Endothelial cell of umbilical vein (primary cell): ENCODE measurements at regions not wholly inside any gene's neighbourhood (a gene's known extent, or its start where the extent isn't known, plus 50 kb on each side); places are given as distances from the start of the nearest gene placed in this dataset.

ENCODE experiments used
- BruUV-seq: library from RNA; stranded (reverse); fragments of 400-500 nt; replicated peaks from 2 replicates; lab custom pipeline; 2021; lab: Mats Ljungman, UMichigan
- CTCF ChIA-PET: fragments of 300-600, 350-600 bp; sonication (Branson Sonifier 250); formaldehyde crosslinking; loops from one replicate; lab custom pipeline; 2021; ENCODE audit warnings: antibody characterized with exemption, inconsistent platforms; lab: Charles Lee
- POLR2A ChIA-PET: fragments of 300-600, 350-600 bp; sonication (Branson Sonifier 250); formaldehyde crosslinking; loops from one replicate; lab custom pipeline; 2021; ENCODE audit warnings: antibody characterized with exemption, inconsistent platforms; lab: Charles Lee
- DNase-seq: peaks from one replicate; pipeline ENCODE4 v3.0.0-alpha.2; 2011; ENCODE audit warnings: low read depth, low spot score
- FAIRE-seq: peaks from 2 replicates; lab custom pipeline; 2011; peaks lifted over from hg19 to GRCh38; lab: Jason Lieb, UNC
- H2AFZ ChIP-seq: 2 replicates; pipeline ENCODE4 v1.6.0; 2012; ENCODE audit warnings: low read depth, low read length, control low read depth, inconsistent platforms
- H3K27ac ChIP-seq: 2 replicates; pipeline ENCODE4 v1.5.1; 2011; ENCODE audit warnings: low read depth, mild to moderate bottlenecking, control low read depth, low read length, moderate library complexity; ENCODE audit not compliant: insufficient read depth
- H3K27me3 ChIP-seq, 2 experiments: 2 replicates each; pipeline versions ENCODE4 v1.6.0 to v1.6.1; 2011; ENCODE audit warnings: low read length in 2 of 2, mixed read lengths in 1 of 2; ENCODE audit not compliant: control insufficient read depth in 2 of 2, insufficient read depth in 2 of 2
- H3K36me3 ChIP-seq, 2 experiments: 2 replicates in 1 of 2; 3 replicates in 1 of 2; pipeline ENCODE4 v1.5.1; 2011; ENCODE audit warnings: low read length in 2 of 2, mild to moderate bottlenecking in 1 of 2, moderate library complexity in 1 of 2; ENCODE audit not compliant: control insufficient read depth in 2 of 2, insufficient read depth in 2 of 2; ENCODE audit errors: extremely low read depth in 1 of 2
- H3K4me1 ChIP-seq: 3 replicates; pipeline ENCODE4 v1.5.1; 2011; ENCODE audit warnings: mild to moderate bottlenecking, low read length; ENCODE audit not compliant: control insufficient read depth, insufficient read depth; ENCODE audit errors: extremely low read depth
- H3K4me2 ChIP-seq: 2 replicates; pipeline ENCODE4 v1.6.1; 2011; ENCODE audit warnings: low read length, control low read depth, mixed read lengths; ENCODE audit not compliant: insufficient read depth
- H3K4me3 ChIP-seq, 3 experiments: fragments of 200-600 bp in 1 of 3; sonication (generic), shearing (Covaris generic) in 1 of 3; replicated peaks in 1 of 3; 2 replicates each; pipeline ENCODE4 v1.5.1; 2011 to 2016; ENCODE audit warnings: control low read depth in 3 of 3, low read length in 3 of 3, mild to moderate bottlenecking in 2 of 3, inconsistent platforms in 1 of 3, low read depth in 1 of 3, moderate library complexity in 1 of 3; ENCODE audit not compliant: insufficient read depth in 1 of 3
- H3K79me2 ChIP-seq: 2 replicates; pipeline ENCODE4 v1.6.0; 2012; ENCODE audit warnings: low read length, inconsistent platforms; ENCODE audit not compliant: control insufficient read depth, insufficient read depth
- H3K9ac ChIP-seq: replicated peaks from 2 replicates; pipeline ENCODE3; 2011; ENCODE audit warnings: low read length, control low read depth; ENCODE audit not compliant: insufficient read depth; ENCODE audit errors: extremely low read depth
- H3K9me1 ChIP-seq: replicated peaks from 3 replicates; pipeline ENCODE4 v1.6.0; 2011; ENCODE audit warnings: mild to moderate bottlenecking, low read length; ENCODE audit not compliant: control insufficient read depth, insufficient read depth; ENCODE audit errors: extremely low read depth
- H3K9me3 ChIP-seq: replicated peaks from 2 replicates; pipeline ENCODE4 v1.5.1; 2012; ENCODE audit warnings: low read length, inconsistent platforms; ENCODE audit not compliant: control insufficient read depth, insufficient read depth
- H4K20me1 ChIP-seq: replicated peaks from 2 replicates; pipeline ENCODE3; 2011; ENCODE audit warnings: mild to moderate bottlenecking, low read length; ENCODE audit not compliant: control insufficient read depth, insufficient read depth; ENCODE audit errors: extremely low read depth
- CTCF ChIP-seq, 2 donors: IDR thresholded peaks; 1 replicate in 1 of 2; 2 replicates in 1 of 2; pipeline ENCODE4 v1.5.1; 2011; ENCODE audit warnings: low read length in 2 of 2, mild to moderate bottlenecking in 2 of 2, moderate library complexity in 2 of 2, control low read depth in 1 of 2, inconsistent platforms in 1 of 2, low read depth in 1 of 2; ENCODE audit not compliant: insufficient read depth in 1 of 2; ENCODE audit errors: extremely low read depth in 1 of 2
- EZH2 ChIP-seq: IDR thresholded peaks from 2 replicates; pipeline ENCODE4 v1.6.1; 2012; ENCODE audit warnings: borderline replicate concordance, low read depth, mild to moderate bottlenecking, moderate library complexity, low read length, inconsistent platforms; ENCODE audit not compliant: severe bottlenecking
- FOS ChIP-seq: IDR thresholded peaks from 2 replicates; pipeline ENCODE4 v1.6.1; 2011; ENCODE audit warnings: mild to moderate bottlenecking, low read length, moderate library complexity, borderline replicate concordance; ENCODE audit not compliant: insufficient read depth
- GATA2 ChIP-seq: IDR thresholded peaks from 2 replicates; pipeline ENCODE4 v1.7.0; 2011; ENCODE audit warnings: low read depth, mild to moderate bottlenecking, moderate library complexity, mixed read lengths, low read length; ENCODE audit not compliant: insufficient read length, insufficient read depth
- JUN ChIP-seq: IDR thresholded peaks from 2 replicates; pipeline ENCODE4 v1.6.1; 2011; ENCODE audit warnings: borderline replicate concordance, low read depth; ENCODE audit not compliant: insufficient read length, insufficient read depth
- MAX ChIP-seq: IDR thresholded peaks from 2 replicates; pipeline ENCODE4 v1.6.1; 2011; ENCODE audit not compliant: insufficient read depth, insufficient read length
- MYC ChIP-seq: IDR thresholded peaks from one replicate; pipeline ENCODE4 v1.6.1; 2011; ENCODE audit warnings: mild to moderate bottlenecking, low read depth, low read length
- POLR2A ChIP-seq: IDR thresholded peaks from 2 replicates; pipeline ENCODE4 v1.6.1; 2012; ENCODE audit warnings: low read depth, mild to moderate bottlenecking, control low read depth, low read length
- POLR2AphosphoS5 ChIP-seq: IDR thresholded peaks from 2 replicates; pipeline ENCODE4 v1.6.1; 2012; ENCODE audit warnings: low read depth, mild to moderate bottlenecking, control low read depth, low read length, moderate library complexity; ENCODE audit not compliant: insufficient read depth
- dilution Hi-C: fragments of 300-500 bp; cut with MboI; formaldehyde crosslinking; loops from one replicate; pipeline ENCODE4 v1.15.0; 2019; ENCODE audit warnings: low sequenced_read_pairs; ENCODE audit not compliant: extremely low pct_ligation_motif_present
- intact Hi-C: fragments of 100-400 bp; cut with micrococcal nuclease; formaldehyde crosslinking; loops from one replicate; pipeline ENCODE4 v1.10.0; 2022

GRCh38 chr4:159526172-159526571 is 423.3 kb downstream of the RAPGEF2 start:
- no peaks in the 10 kb centered on the region for H3K27me3 ChIP-seq
- FAIRE-seq: no peak
- no peak overlapping the region for H3K27ac ChIP-seq
- TF ChIP-seq EZH2 (no peak), POLR2A (no peak), CTCF (IDR thresholded peaks at IDR 0.05; ENCODE audit: extremely low read depth in 1 of 2, insufficient read depth in 1 of 2, low read depth in 1 of 2, low read length in 2 of 2) (no peak), JUN (no peak), POLR2AphosphoS5 (no peak), MAX (no peak)
- DNase-seq: no peak
- no peaks in the 10 kb centered on the region for H3K9me3 ChIP-seq
- no peaks in the 10 kb centered on the region for H3K9me1 ChIP-seq
- no peak overlapping the region for H3K9ac ChIP-seq
- H4K20me1 ChIP-seq: no peaks in the 10 kb centered on the region
- dilution Hi-C loops: no loop called here
- no peak overlapping the region for H2AFZ ChIP-seq
- BruUV-seq: no TSS peak
- ChIA-PET POLR2A (no interaction called here), CTCF (no interaction called here)
- H3K4me2 ChIP-seq: no peak overlapping the region
- no peak overlapping the region for H3K4me3 ChIP-seq
- H3K4me1 ChIP-seq: no peaks in the 10 kb centered on the region
- H3K79me2 ChIP-seq: no peaks in the 10 kb centered on the region
- no peaks in the 10 kb centered on the region for H3K36me3 ChIP-seq
- intact Hi-C loops: no loop called here

GRCh38 chr4:159534655-159535054 is 431.8 kb downstream of the RAPGEF2 start:
- H3K4me2 ChIP-seq: no peak overlapping the region
- TF ChIP-seq MYC (no peak), MAX (no peak), FOS (no peak), CTCF (IDR thresholded peaks at IDR 0.05; ENCODE audit: extremely low read depth in 1 of 2, insufficient read depth in 1 of 2, low read depth in 1 of 2, low read length in 2 of 2) (no peak), POLR2A (no peak), JUN (no peak), POLR2AphosphoS5 (no peak), GATA2 (no peak), EZH2 (no peak)
- CTCF ChIA-PET: no interaction called here
- no TSS peak for BruUV-seq
- dilution Hi-C loops (no loop called here), intact Hi-C loops (no loop called here)
- no peak overlapping the region for H2AFZ ChIP-seq
- no peak overlapping the region for H3K4me3 ChIP-seq
- no peaks in the 10 kb centered on the region for H3K79me2 ChIP-seq
- no peak for DNase-seq
- no peaks in the 10 kb centered on the region for H3K4me1 ChIP-seq
- H3K27ac ChIP-seq: no peak overlapping the region
- FAIRE-seq: no peak
- H3K27me3 ChIP-seq: peaks cover 6 to 18% of the 10 kb centered on the region in 2 experiments
- no peaks in the 10 kb centered on the region for H4K20me1 ChIP-seq
- POLR2A ChIA-PET: no interaction called here
- H3K9me3 ChIP-seq: no peaks in the 10 kb centered on the region
- no peaks in the 10 kb centered on the region for H3K9me1 ChIP-seq
- no peaks in the 10 kb centered on the region for H3K36me3 ChIP-seq
- H3K9ac ChIP-seq: no peak overlapping the region
